ENCODE measurements at regions not wholly inside any gene's neighbourhood (a gene's known extent, or its start where the extent isn't known, plus 50 kb on each side); places are given as distances from the start of the nearest gene placed in this dataset.

DNA sequence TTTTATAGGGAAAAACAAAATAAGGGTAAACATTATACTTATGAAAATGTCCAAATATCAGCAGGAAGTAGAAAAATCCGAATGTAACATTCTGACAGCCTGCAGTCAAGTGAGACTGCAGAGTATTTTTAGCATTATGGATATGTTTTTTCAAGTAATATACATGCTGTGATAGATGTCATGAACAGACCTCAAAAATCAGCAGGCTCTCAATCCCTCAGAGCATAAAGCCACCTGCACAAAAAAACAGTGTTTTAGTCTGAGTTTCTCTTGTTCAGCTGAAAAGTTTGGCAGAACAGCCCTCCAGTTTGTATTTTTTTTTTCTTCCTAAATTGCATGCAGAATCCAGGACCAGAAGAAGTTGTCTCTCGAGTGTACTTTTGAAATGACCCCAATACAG lies 219.1 kb upstream of the FMN2 start:
- WGBS (ENCODE audit: insufficient coverage, low coverage, low lambda C conversion rate, missing lambda C conversion rate) = 11% methylated on average over 2 of the region's 2 CpGs
- H3K9me3 ChIP-seq = no peaks in the 10 kb centered on the region
- H3K27ac ChIP-seq = no peak overlapping the region
- no peaks in the 10 kb centered on the region for H3K36me3 ChIP-seq
- intact Hi-C loops (cut with DNase I) = no loop called here
- H3K4me1 ChIP-seq = no peaks in the 10 kb centered on the region
- no peak for DNase-seq
- TF ChIP-seq, protein P1, sequence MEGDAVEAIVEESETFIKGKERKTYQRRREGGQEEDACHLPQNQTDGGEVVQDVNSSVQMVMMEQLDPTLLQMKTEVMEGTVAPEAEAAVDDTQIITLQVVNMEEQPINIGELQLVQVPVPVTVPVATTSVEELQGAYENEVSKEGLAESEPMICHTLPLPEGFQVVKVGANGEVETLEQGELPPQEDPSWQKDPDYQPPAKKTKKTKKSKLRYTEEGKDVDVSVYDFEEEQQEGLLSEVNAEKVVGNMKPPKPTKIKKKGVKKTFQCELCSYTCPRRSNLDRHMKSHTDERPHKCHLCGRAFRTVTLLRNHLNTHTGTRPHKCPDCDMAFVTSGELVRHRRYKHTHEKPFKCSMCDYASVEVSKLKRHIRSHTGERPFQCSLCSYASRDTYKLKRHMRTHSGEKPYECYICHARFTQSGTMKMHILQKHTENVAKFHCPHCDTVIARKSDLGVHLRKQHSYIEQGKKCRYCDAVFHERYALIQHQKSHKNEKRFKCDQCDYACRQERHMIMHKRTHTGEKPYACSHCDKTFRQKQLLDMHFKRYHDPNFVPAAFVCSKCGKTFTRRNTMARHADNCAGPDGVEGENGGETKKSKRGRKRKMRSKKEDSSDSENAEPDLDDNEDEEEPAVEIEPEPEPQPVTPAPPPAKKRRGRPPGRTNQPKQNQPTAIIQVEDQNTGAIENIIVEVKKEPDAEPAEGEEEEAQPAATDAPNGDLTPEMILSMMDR (IDR thresholded peaks at IDR 0.05) = no peak
- TF ChIP-seq POLR2A (IDR thresholded peaks at IDR 0.05) = no peak
- no peak for ATAC-seq
- H3K4me3 ChIP-seq = no peak overlapping the region
- no peaks in the 10 kb centered on the region for H3K27me3 ChIP-seq

- no peak for TF ChIP-seq POLR2A (IDR thresholded peaks at IDR 0.05)
- TF ChIP-seq, protein P1 (IDR thresholded peaks at IDR 0.05) = no peak
- Histone ChIP-seq H3K27me3 (no peaks in the 10 kb centered on the region), H3K4me3 (no peak overlapping the region), H3K27ac (no peak overlapping the region), H3K36me3 (no peaks in the 10 kb centered on the region), H3K9me3 (no peaks in the 10 kb centered on the region), H3K4me1 (no peaks in the 10 kb centered on the region)
- no peak for ATAC-seq
- no peak for DNase-seq
- intact Hi-C loops (cut with DNase I) = no loop called here
- WGBS (ENCODE audit: insufficient coverage, low coverage, low lambda C conversion rate, missing lambda C conversion rate) = 82% methylated on average over 5 of the region's 10 CpGs
These were observed 216.9 kb upstream of the FMN2 start for GRCh38 chr1:239874831-239875230.

GRCh38 chr1:239879321-239880170 lies 212.1 kb upstream of the FMN2 start:
- H3K4me1 ChIP-seq = no peaks in the 10 kb centered on the region
- no peak for ATAC-seq
- no peak for DNase-seq
- 58% methylated on average over 7 of the region's 10 CpGs for WGBS (ENCODE audit: insufficient coverage, low coverage, low lambda C conversion rate, missing lambda C conversion rate)
- no peaks in the 10 kb centered on the region for H3K36me3 ChIP-seq
- no peak overlapping the region for H3K27ac ChIP-seq
- intact Hi-C loops (cut with DNase I) = no loop called here
- H3K27me3 ChIP-seq = no peaks in the 10 kb centered on the region
- H3K9me3 ChIP-seq = no peaks in the 10 kb centered on the region
- no peak overlapping the region for H3K4me3 ChIP-seq
- TF ChIP-seq, protein P1 (IDR thresholded peaks at IDR 0.05) = no peak
- TF ChIP-seq POLR2A (IDR thresholded peaks at IDR 0.05) = no peak

DNA sequence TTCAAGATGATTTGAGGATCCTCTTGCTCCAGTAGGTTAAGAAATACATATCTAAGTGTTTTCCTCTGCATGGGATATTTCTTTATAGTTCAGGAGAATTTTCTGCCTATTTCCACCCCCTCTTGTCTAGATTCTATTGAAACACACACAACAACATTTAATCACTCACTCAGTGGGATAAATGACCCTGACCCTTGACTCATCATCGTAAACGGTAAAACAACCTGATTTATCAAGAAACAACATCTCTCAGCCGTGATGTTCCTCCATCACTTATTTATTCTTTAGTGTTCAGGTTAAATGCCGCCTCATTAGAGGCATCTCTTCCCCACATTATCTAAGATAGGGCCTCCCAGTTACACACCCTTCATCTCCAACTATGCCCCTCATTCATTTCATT lies 208.7 kb upstream of the FMN2 start:
- ATAC-seq (no peak), DNase-seq (no peak)
- no peaks in the 10 kb centered on the region for H3K9me3 ChIP-seq
- H3K36me3 ChIP-seq = no peaks in the 10 kb centered on the region
- no peak for TF ChIP-seq POLR2A (IDR thresholded peaks at IDR 0.05)
- TF ChIP-seq, protein P1 (IDR thresholded peaks at IDR 0.05) = no peak
- no peak overlapping the region for H3K4me3 ChIP-seq
- no peaks in the 10 kb centered on the region for H3K27me3 ChIP-seq
- no peaks in the 10 kb centered on the region for H3K4me1 ChIP-seq
- intact Hi-C loops (cut with DNase I) = no loop called here
- 53% methylated on average over 4 of the region's 4 CpGs for WGBS (ENCODE audit: insufficient coverage, low coverage, low lambda C conversion rate, missing lambda C conversion rate)
- H3K27ac ChIP-seq = no peak overlapping the region

Data from right lobe of liver (tissue), 6 donors.